IMR-90 (cell line): ENCODE measurements at regions not wholly inside any gene's neighbourhood (a gene's known extent, or its start where the extent isn't known, plus 50 kb on each side); places are given as distances from the start of the nearest gene placed in this dataset.

ENCODE experiments used
- ATAC-seq: fragments of 200-7000 bp; cut with Tn5 transposase; 2 replicates; pipeline ENCODE4 v1.9.1; 2020; ENCODE audit warnings: low read depth, mild to moderate bottlenecking, moderate library complexity
- BruUV-seq: library from RNA; stranded (reverse); fragments of 400-500 nt; replicated peaks from 2 replicates; lab custom pipeline; 2021; lab: Mats Ljungman, UMichigan
- CTCF ChIA-PET: fragments of 300-600 bp; formaldehyde crosslinking; extraction: SDS; loops from one replicate; lab custom pipeline; 2021; ENCODE audit warnings: antibody characterized with exemption; lab: Yijun Ruan, JAX
- POLR2A ChIA-PET: fragments of 300-600 bp; sonication (Branson Sonifier 250); formaldehyde crosslinking; loops from one replicate; lab custom pipeline; 2022; ENCODE audit warnings: antibody characterized with exemption; ENCODE audit not compliant: unreplicated experiment; lab: Charles Lee
- DNase-seq: peaks from one replicate; pipeline ENCODE4 v3.0.0; 2013
- H2AFZ ChIP-seq: replicated peaks from 2 replicates; pipeline ENCODE3; 2013; ENCODE audit warnings: low read length, mild to moderate bottlenecking; ENCODE audit not compliant: poor library complexity
- H2AK5ac ChIP-seq: 2 replicates; pipeline ENCODE4 v1.6.1; 2013; ENCODE audit warnings: low read depth, low read length, inconsistent platforms
- H2AK9ac ChIP-seq: replicated peaks from 2 replicates; pipeline ENCODE3; 2013; ENCODE audit warnings: mild to moderate bottlenecking, low read depth, low read length, moderate library complexity; ENCODE audit not compliant: poor library complexity
- H2BK120ac ChIP-seq: 2 replicates; pipeline ENCODE4 v1.6.1; 2013; ENCODE audit warnings: low read depth, low read length, inconsistent platforms
- H2BK15ac ChIP-seq: 3 replicates; pipeline ENCODE4 v1.6.1; 2013; ENCODE audit warnings: low read depth, low read length, inconsistent platforms
- H2BK20ac ChIP-seq: 2 replicates; pipeline ENCODE4 v1.6.1; 2013; ENCODE audit warnings: low read depth, mild to moderate bottlenecking, inconsistent platforms, low read length, moderate library complexity
- H2BK5ac ChIP-seq: 2 replicates; pipeline ENCODE4 v1.6.1; 2013; ENCODE audit warnings: mild to moderate bottlenecking, low read depth, low read length, inconsistent platforms; ENCODE audit not compliant: poor library complexity, severe bottlenecking
- H3K14ac ChIP-seq: replicated peaks from 2 replicates; pipeline ENCODE4 v1.6.1; 2013; ENCODE audit warnings: low read depth, low read length, inconsistent platforms
- H3K18ac ChIP-seq: 2 replicates; pipeline ENCODE4 v1.6.1; 2013; ENCODE audit warnings: low read depth, low read length, control low read depth
- H3K23ac ChIP-seq: 2 replicates; pipeline ENCODE4 v1.6.1; 2013; ENCODE audit warnings: low read depth, low read length, inconsistent platforms
- H3K27ac ChIP-seq: 2 replicates; pipeline ENCODE4 v1.5.1; 2013; ENCODE audit warnings: mild to moderate bottlenecking, control low read depth, low read length; ENCODE audit not compliant: insufficient read depth
- H3K27me3 ChIP-seq: 2 replicates; pipeline ENCODE4 v1.6.1; 2013; ENCODE audit warnings: low read length; ENCODE audit not compliant: control insufficient read depth, insufficient read depth
- H3K36me3 ChIP-seq: 2 replicates; pipeline ENCODE4 v1.6.1; 2013; ENCODE audit warnings: low read length, mixed read lengths; ENCODE audit not compliant: control insufficient read depth, insufficient read depth
- H3K4ac ChIP-seq: 2 replicates; pipeline ENCODE4 v1.6.1; 2013; ENCODE audit warnings: low read depth, low read length, inconsistent platforms
- H3K4me1 ChIP-seq: 2 replicates; pipeline ENCODE4 v1.6.1; 2013; ENCODE audit warnings: low read length, mixed read lengths; ENCODE audit not compliant: control insufficient read depth, insufficient read depth
- H3K4me2 ChIP-seq: 2 replicates; pipeline ENCODE4 v1.6.1; 2013; ENCODE audit warnings: low read depth, mild to moderate bottlenecking, control low read depth, low read length, moderate library complexity
- H3K4me3 ChIP-seq: 2 replicates; pipeline ENCODE4 v1.5.1; 2013; ENCODE audit warnings: low read depth, mild to moderate bottlenecking, control low read depth, low read length, moderate library complexity; ENCODE audit not compliant: insufficient read depth
- H3K56ac ChIP-seq: 2 replicates; pipeline ENCODE4 v1.6.1; 2013; ENCODE audit warnings: low read length, inconsistent platforms; ENCODE audit not compliant: insufficient read depth; ENCODE audit errors: extremely low read depth
- H3K79me1 ChIP-seq, 2 experiments: 2 replicates each; pipeline ENCODE4 v1.6.1; 2013; ENCODE audit warnings: low read length in 2 of 2, inconsistent platforms in 1 of 2, low read depth in 1 of 2
- H3K9ac ChIP-seq: 2 replicates; pipeline ENCODE4 v1.6.1; 2013; ENCODE audit warnings: low read depth, low read length, control low read depth
- H3K9me1 ChIP-seq: 2 replicates; pipeline ENCODE4 v1.6.1; 2013; ENCODE audit warnings: low read length, inconsistent platforms; ENCODE audit not compliant: insufficient read depth
- H3K9me3 ChIP-seq: 2 replicates; pipeline ENCODE4 v1.6.1; 2013; ENCODE audit warnings: low read length; ENCODE audit not compliant: control insufficient read depth, insufficient read depth
- H4K20me1 ChIP-seq: 2 replicates; pipeline ENCODE4 v1.6.1; 2013; ENCODE audit warnings: low read length, inconsistent platforms; ENCODE audit not compliant: insufficient read depth
- H4K5ac ChIP-seq: 2 replicates; pipeline ENCODE4 v1.6.1; 2013; ENCODE audit warnings: mild to moderate bottlenecking, low read depth, low read length, control low read depth
- H4K8ac ChIP-seq, 2 experiments: 2 replicates each; pipeline ENCODE4 v1.6.1; 2013; ENCODE audit warnings: low read depth in 2 of 2, low read length in 2 of 2, control low read depth in 1 of 2, inconsistent platforms in 1 of 2
- H4K91ac ChIP-seq: 2 replicates; pipeline ENCODE4 v1.6.1; 2013; ENCODE audit warnings: low read depth, low read length, inconsistent platforms; ENCODE audit not compliant: insufficient read depth
- BHLHE40 ChIP-seq: fragments of 150-350 bp; IDR thresholded peaks from 2 replicates; pipeline ENCODE4 v1.6.1; 2016; ENCODE audit warnings: mild to moderate bottlenecking, low read depth, low read length
- CEBPB ChIP-seq: IDR thresholded peaks from 2 replicates; pipeline ENCODE4 v1.6.1; 2012; ENCODE audit warnings: low read depth, low read length, improper control_type of control experiment
- CHD1 ChIP-seq: IDR thresholded peaks from 2 replicates; pipeline ENCODE4 v1.6.1; 2012; ENCODE audit warnings: low read depth, low read length, improper control_type of control experiment
- CTCF ChIP-seq: conservative IDR thresholded peaks from 2 replicates; pipeline ENCODE4 v1.5.1; 2012; ENCODE audit warnings: mild to moderate bottlenecking, low read depth, low read length, improper control_type of control experiment
- FOS ChIP-seq: fragments of 150-350 bp; IDR thresholded peaks from 2 replicates; pipeline ENCODE4 v1.6.1; 2016; ENCODE audit warnings: low read depth, low read length
- MAFK ChIP-seq: IDR thresholded peaks from 2 replicates; pipeline ENCODE4 v1.6.1; 2012; ENCODE audit warnings: low read depth, low read length, improper control_type of control experiment
- MAZ ChIP-seq: IDR thresholded peaks from 2 replicates; pipeline ENCODE4 v1.6.1; 2012; ENCODE audit warnings: low read depth, mild to moderate bottlenecking, low read length, improper control_type of control experiment, moderate library complexity, borderline replicate concordance
- MXI1 ChIP-seq: IDR thresholded peaks from 2 replicates; pipeline ENCODE4 v1.6.1; 2012; ENCODE audit warnings: low read depth, mild to moderate bottlenecking, low read length, moderate library complexity, borderline replicate concordance
- NFE2L2 ChIP-seq: fragments of 150-350 bp; IDR thresholded peaks from 2 replicates; pipeline ENCODE4 v1.6.1; 2016; ENCODE audit warnings: low read depth, mild to moderate bottlenecking, low read length
- POLR2A ChIP-seq: IDR thresholded peaks from 2 replicates; pipeline ENCODE4 v1.6.1; 2012; ENCODE audit warnings: mild to moderate bottlenecking, low read depth, low read length
- RAD21 ChIP-seq: IDR thresholded peaks from 2 replicates; pipeline ENCODE4 v1.6.1; 2012; ENCODE audit warnings: low read length, improper control_type of control experiment
- RCOR1 ChIP-seq: IDR thresholded peaks from 2 replicates; pipeline ENCODE4 v1.6.1; 2012; ENCODE audit warnings: mild to moderate bottlenecking, low read length, improper control_type of control experiment; ENCODE audit not compliant: insufficient replicate concordance
- RFX5 ChIP-seq: IDR thresholded peaks from 2 replicates; pipeline ENCODE4 v1.8.0; 2012; ENCODE audit warnings: low read depth, mild to moderate bottlenecking, low read length, moderate library complexity
- SMC3 ChIP-seq: fragments of 150-350 bp; IDR thresholded peaks from 2 replicates; pipeline ENCODE4 v1.6.1; 2016; ENCODE audit warnings: low read depth, mild to moderate bottlenecking, antibody characterized with exemption, low read length, moderate library complexity
- WGBS, 2 experiments: methylation state at CpG; one replicate each; pipeline versions ENCODE4 v1.1.5 to v1.1.7; 2013; ENCODE audit warnings: missing lambda C conversion rate in 2 of 2; ENCODE audit not compliant: insufficient read length in 1 of 2; ENCODE audit errors: extremely low coverage in 2 of 2; 5-methylcytosine and 5-hydroxymethylcytosine counted together
- dilution Hi-C: fragments of 300-500 bp; cut with HindIII; formaldehyde crosslinking; loops from one replicate; pipeline ENCODE4 v1.14.3; 2018; ENCODE audit warnings: low sequenced_read_pairs; ENCODE audit not compliant: unreplicated experiment
- in situ Hi-C: fragments of 300-500 bp; cut with MboI; formaldehyde crosslinking; loops from 3 replicates; pipeline ENCODE4 v1.14.3; 2019; ENCODE audit warnings: low sequenced_read_pairs, inconsistent platforms, mixed read lengths
- intact Hi-C: fragments of 100-400 bp; cut with micrococcal nuclease; formaldehyde crosslinking; loops from 2 replicates; pipeline ENCODE4 v1.10.0; 2022
- TF ChIP-seq, protein P1 (sequence below): fragments of 150-350 bp; IDR thresholded peaks from 2 replicates; pipeline ENCODE4 v1.6.1; 2016; ENCODE audit warnings: low read depth, mild to moderate bottlenecking, low read length, moderate library complexity, borderline replicate concordance
- TF ChIP-seq, protein P2 (sequence below): fragments of 150-350 bp; IDR thresholded peaks from 2 replicates; pipeline ENCODE4 v1.6.1; 2017; ENCODE audit warnings: mild to moderate bottlenecking, antibody characterized with exemption, low read length, low read depth

- no peak overlapping the region for H3K9ac ChIP-seq
- H3K27me3 ChIP-seq, result no peaks in the 10 kb centered on the region
- no peaks in the 10 kb centered on the region for H4K20me1 ChIP-seq
- H4K8ac ChIP-seq, result no peak overlapping the region
- no peak for TF ChIP-seq FOS
- no peak for TF ChIP-seq CTCF
- no peak for TF ChIP-seq MXI1
- no peak for TF ChIP-seq RFX5
- TF ChIP-seq POLR2A, result no peak
- no peak for TF ChIP-seq SMC3
- no peak for TF ChIP-seq NFE2L2
- TF ChIP-seq, protein P1, sequence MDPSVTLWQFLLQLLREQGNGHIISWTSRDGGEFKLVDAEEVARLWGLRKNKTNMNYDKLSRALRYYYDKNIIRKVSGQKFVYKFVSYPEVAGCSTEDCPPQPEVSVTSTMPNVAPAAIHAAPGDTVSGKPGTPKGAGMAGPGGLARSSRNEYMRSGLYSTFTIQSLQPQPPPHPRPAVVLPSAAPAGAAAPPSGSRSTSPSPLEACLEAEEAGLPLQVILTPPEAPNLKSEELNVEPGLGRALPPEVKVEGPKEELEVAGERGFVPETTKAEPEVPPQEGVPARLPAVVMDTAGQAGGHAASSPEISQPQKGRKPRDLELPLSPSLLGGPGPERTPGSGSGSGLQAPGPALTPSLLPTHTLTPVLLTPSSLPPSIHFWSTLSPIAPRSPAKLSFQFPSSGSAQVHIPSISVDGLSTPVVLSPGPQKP, result no peak
- no peak for TF ChIP-seq BHLHE40
- no peak for TF ChIP-seq RAD21
- TF ChIP-seq MAFK, result no peak
- TF ChIP-seq MAZ, result no peak
- no peak for TF ChIP-seq CEBPB
- TF ChIP-seq, protein P2, sequence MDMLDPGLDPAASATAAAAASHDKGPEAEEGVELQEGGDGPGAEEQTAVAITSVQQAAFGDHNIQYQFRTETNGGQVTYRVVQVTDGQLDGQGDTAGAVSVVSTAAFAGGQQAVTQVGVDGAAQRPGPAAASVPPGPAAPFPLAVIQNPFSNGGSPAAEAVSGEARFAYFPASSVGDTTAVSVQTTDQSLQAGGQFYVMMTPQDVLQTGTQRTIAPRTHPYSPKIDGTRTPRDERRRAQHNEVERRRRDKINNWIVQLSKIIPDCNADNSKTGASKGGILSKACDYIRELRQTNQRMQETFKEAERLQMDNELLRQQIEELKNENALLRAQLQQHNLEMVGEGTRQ, result no peak
- no peak for TF ChIP-seq RCOR1
- TF ChIP-seq CHD1, result no peak
- no peaks in the 10 kb centered on the region for H3K9me3 ChIP-seq
- no peak overlapping the region for H2AFZ ChIP-seq
- no peak overlapping the region for H2AK9ac ChIP-seq
- ATAC-seq (no peak), DNase-seq (no peak)
- no peak overlapping the region for H4K5ac ChIP-seq
- H4K91ac ChIP-seq, result no peak overlapping the region
- H3K4me3 ChIP-seq, result no peak overlapping the region
- no peak overlapping the region for H3K56ac ChIP-seq
- no peaks in the 10 kb centered on the region for H3K9me1 ChIP-seq
- no peaks in the 10 kb centered on the region for H3K4me1 ChIP-seq
- no peak overlapping the region for H3K14ac ChIP-seq
- dilution Hi-C loops, result no loop called here
- H2BK15ac ChIP-seq, result no peak overlapping the region
- BruUV-seq, result no TSS peak
- H3K36me3 ChIP-seq, result no peaks in the 10 kb centered on the region
- intact Hi-C loops, result no loop called here
- ChIA-PET CTCF (no interaction called here), POLR2A (no interaction called here)
- H3K4me2 ChIP-seq, result no peak overlapping the region
- H3K18ac ChIP-seq, result no peak overlapping the region
- no peak overlapping the region for H2BK120ac ChIP-seq
- no peaks in the 10 kb centered on the region for H3K79me1 ChIP-seq
- H2BK20ac ChIP-seq, result no peak overlapping the region
- H3K27ac ChIP-seq, result no peak overlapping the region
- no peak overlapping the region for H2BK5ac ChIP-seq
- no peak overlapping the region for H3K23ac ChIP-seq
- H3K4ac ChIP-seq, result no peak overlapping the region
- no CpG with 5 or more reads among the region's 2 CpGs for WGBS, 2 experiments
- no peak overlapping the region for H2AK5ac ChIP-seq
- in situ Hi-C loops, result no loop called here
Measured at GRCh38 chr7:22920672-22921071, 93.3 kb downstream of the HYCC1 start.
